NCI-H2029 (cell line): ENCODE measurements at regions not wholly inside any gene's neighbourhood (a gene's known extent, or its start where the extent isn't known, plus 50 kb on each side); places are given as distances from the start of the nearest gene placed in this dataset.

Experiments
- DNase-seq: peaks from one replicate; lab custom pipeline; 2025; lab: John Stamatoyannopoulos, UW

DNA sequence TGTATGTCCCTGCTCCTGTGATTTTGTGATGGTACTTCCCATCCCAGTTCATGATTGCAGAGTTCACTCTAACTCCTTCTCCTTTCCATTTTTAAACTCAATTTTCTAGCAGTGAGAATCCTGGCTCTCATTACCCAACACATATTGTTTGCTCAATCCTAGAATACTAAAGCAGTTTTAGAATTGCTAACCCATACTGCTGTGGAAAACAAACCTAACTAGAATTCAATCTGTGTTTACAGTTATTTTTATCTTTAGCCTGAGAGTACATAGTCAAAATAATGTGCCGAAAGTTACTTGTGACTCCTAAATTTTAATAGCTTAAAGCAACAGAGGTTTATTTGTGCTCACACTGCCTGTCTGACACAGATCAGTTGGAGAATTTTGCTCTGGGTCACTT is 508.0 kb downstream of the AACS start:
- no peak for DNase-seq

DNA sequence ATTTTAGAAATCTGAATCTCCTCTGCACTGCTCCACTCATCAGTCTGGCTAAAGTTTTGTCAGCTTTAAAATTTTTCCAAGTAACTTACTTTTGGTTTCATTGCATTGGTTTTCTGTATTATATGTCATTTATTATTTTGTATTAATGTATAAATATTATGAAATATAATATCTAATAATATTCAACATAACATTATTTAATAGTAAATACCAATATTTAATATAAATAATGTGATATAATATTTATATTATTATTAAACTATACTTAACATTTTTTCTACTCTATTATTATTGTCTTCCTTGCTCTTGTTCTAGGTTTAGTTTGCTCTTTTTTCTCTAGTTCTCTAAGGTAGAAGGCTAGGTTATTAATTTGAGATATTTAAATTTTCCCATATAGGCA is 512.1 kb downstream of the AACS start:
- no peak for DNase-seq

DNA sequence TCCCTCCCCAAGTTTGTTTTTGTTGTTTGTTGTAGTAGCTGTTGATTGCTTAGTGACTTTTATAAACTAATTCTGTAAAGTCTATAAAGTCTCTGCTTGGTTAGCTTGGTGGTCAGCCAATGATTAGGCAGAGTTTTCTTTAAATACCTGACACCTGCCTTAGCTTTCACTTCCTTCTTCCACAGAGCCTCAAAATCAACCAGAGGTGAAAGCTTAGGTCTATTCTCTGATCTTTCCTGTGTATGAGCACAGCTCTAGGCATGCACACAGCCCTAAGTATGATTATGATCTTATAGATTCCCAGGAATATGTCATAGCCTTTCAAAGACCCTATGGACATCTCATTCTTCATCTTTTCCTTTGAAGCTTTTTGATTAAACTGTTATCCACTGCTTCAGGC is 514.7 kb downstream of the AACS start:
- DNase-seq, result no peak

DNA sequence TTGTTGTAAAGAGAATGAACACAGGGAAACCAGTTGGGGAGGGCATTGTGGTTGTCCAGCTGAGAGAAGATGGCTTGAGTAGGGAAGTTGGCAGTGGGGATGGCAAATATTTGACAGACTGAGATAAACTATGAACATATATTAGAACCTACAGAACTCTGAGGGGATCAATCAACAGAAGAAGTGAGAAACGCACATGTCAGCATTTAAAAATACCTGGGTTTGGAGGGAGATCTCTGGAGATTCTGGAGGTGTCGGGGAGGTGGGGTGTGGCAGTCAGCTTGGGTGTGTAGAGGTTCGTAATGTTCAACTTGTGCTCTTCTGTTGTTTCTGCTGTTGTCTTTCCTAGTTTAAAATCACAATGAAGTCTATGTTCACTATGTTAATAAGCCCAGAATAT is 517.8 kb downstream of the AACS start:
- no peak for DNase-seq

DNA sequence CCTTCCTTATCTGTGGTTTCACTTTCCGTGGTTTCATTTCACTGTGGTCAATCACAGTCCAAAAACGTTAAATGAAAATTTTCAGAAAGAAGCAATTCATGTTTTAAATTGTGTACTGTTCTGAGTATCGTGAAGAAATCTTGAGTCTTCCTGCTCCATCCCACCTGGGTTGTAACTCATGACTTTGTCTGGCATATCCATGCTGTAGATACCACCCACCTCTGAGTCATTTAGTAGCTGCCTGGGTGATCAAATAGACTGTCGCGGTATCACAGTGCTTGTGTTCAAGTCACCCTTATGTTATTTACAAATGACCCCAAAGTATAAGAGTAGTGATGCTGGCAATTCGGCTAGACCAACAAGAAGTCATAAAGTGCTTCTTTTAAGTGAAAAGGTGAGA is 521.2 kb downstream of the AACS start:
- DNase-seq, result no peak

DNA sequence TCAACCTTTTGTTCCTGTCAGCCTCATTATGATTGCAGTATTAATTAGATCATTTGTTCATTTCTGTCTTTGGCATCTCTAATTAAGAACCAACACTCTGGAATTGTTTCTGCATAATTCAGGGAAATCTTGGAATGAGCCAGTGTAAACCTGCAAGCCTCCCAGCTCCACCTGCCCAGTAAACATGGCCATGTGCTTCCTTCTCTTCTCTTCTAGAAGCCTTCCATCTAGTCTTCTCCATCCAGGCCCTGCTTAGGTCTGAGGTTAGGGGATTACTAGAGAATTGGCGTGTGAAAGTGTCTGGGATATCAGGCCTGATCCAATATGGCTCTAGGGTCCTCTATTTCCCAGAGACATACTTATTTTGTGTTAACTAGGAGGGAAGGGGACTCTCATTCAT is 528.0 kb downstream of the AACS start:
- DNase-seq, result no peak

DNA sequence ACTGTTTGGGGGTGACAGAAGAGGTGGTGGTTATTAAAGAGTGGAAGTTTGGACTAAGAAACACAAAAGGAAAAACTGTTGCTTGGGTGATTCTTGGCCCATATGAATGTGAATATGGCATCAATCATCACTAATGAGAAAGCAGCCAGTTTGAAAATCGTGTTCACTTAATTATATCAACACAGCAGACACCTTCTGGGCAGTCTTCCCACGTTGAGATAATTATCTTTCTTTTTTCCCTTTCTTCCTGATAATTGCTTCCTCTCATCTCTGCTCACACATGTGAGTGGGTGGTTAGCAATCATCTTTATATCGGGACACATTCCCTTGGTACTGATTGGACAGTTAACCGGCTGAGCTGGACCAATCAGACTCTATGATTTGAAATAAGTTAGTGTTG is 539.7 kb downstream of the AACS start:
- no peak for DNase-seq

DNA sequence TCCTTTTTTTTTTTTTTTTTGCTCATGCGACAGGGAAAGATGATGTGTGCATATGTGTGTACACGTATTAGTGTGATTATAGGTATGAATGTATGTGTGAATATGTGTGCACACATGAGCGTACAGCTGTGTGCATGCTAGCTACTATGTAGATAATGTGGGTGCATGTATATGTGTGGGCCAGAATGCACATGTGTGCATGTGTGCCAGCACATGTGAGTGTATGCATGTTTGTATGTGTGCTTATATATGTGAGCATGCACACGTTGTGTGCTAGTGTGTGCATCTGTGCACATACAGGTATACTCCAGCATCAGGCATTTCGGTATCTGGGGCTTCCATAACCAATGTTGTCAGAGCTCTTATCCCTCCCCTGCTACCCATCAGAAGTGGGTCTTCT is 541.1 kb downstream of the AACS start:
- no peak for DNase-seq

DNA sequence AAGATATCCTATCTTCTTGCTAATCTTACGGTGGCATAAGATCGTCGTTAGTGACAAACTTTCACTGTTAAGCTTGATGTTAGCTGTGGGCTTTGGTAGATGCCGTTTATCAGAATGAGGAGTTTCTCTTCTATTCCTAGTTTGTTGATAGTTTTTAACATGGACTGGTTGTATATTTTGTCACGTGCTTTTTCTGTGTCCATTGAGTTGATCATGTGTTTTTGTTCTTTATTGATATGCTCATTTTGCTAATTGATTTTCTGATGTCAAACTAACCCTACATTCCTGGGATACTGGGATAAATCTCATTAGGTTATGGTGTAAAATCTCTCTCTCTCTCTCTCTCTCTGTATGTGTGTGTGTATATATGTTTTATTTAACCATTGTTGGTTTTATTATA is 545.1 kb downstream of the AACS start:
- no peak for DNase-seq

DNA sequence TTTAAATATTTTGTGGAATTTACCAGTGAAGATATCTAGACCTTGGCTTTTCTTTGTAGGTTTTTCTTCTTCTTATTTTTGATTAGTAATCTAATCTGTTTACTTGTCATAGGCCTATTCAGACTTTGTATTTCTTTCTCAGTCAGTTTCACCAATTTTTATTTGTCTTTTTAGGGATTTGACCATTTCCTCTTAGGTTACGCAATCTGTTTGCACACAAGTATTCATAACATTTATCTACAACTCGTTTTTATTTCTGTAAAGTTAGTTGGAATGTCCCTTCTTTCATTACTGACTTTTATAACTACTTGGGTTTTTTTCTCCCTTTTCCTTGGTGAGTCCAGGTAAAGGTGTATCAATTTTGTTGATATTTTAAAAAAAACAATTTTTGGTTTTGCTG is 545.7 kb downstream of the AACS start:
- DNase-seq, result no peak

DNA sequence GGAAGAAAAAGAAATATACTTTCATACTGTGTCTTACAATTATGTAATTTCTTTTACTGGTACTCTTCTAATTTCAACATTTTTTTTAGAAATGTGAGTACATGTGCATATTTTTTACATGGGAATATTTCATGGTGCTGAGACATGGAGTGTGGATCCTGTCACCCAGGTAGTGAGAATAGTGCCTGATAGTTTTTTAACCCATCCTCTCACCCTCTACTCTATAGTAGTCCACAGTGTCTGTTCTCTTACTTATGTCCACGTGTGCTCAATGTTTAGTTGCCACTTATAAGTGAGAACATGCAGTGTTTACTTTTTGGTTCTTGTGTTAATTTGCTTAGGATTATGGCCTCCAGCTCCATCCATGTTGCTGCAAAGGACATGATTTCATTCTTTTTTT is 548.8 kb downstream of the AACS start:
- DNase-seq, result no peak

DNA sequence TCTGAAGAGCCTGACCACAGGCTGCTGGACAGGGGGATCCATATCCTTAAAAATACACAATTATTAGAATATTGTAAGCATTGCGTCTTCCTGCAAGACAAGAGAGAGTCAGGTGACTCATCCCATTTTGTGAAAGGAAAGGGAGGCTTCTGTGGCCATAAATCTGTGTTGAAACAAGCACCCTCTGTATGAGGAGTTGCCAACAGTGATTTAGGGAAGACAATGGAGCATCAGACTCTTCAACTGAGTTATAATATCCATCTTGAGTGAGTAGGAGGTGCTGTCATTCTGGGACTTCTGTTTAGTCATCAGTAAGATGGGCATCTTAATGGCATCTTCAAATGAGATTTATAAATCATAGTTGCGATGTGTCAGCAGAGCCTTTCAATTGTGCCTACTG is 554.5 kb downstream of the AACS start:
- DNase-seq, result no peak

DNA sequence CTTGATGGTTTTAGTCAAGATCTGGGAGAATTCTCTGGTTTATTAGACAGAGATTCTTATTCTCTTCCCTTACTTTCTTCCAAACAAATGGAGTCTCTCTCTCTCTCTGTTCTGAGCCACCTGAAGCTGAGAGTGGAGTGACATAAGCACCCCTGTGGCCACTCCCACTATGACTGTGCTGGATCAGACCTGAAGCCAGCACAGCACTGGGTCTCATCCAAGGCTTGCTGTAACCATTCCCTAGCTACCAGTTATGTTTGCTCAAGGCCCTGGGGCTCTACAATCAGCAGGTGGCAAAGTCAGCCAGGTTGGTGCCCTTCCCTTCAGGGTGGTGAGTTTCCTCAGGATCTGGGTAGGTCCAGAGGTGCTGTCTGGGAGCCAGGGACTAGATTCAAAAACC is 568.5 kb downstream of the AACS start:
- peak; percentile 52 for DNase-seq

DNA sequence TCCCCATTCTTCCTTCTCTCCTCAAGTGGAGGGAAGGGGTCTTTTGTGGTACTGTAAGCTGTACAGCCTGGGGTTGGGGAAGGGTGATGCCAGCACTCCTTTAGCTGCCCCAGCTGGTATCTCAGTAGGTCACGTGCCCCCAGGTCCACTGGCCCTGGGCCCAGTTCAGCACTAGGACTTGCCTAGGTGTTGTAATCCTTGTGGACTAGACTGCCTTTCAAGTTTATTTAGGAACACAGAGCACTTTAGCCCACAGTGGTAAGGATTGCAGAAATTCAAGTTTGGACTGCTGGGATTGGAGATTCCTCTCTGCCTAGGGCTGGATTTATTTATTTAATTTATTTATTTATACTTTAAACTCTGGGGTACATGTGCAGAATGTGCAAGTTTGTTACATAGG is 569.6 kb downstream of the AACS start:
- DNase-seq, result peak; percentile 12

DNA sequence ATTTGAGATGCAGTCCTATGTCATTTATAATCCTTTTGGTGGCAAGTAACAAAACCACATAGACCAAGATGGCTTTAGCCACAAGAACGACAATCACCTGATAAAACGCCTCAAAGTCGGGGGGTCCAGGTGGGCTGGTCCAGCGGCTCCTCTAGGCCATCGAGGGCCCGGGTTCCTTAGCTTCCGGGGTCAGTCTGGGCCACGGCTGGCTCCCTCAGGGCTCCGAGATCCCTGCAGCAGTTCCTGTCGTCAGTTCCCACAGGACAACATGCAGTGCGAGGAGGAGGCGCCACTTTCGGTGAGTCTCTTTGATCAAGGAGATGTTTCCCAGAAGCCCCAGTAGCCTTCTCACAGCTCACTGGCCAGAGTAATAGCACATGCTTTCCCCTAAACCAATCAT is 574.6 kb downstream of the AACS start:
- no peak for DNase-seq

DNA sequence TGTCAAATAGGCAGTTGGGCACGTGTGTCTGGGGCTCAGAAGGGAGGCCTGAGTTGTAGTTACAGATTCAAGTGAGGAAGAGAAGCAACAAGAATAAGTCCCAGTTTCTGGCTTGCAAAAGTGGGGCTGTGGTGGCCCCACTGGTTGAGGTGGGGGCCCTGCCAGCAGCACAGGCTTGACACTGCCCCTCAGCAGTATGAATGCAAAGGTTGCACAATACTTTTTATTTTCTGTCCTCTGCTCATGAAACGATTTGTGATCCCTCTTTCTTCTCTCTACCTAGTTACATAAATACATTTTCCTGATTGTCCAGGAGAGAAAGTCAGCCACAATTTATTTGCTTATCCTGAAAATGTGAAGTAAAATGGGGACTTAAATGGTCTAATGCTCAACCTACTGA is 577.8 kb downstream of the AACS start:
- no peak for DNase-seq

DNA sequence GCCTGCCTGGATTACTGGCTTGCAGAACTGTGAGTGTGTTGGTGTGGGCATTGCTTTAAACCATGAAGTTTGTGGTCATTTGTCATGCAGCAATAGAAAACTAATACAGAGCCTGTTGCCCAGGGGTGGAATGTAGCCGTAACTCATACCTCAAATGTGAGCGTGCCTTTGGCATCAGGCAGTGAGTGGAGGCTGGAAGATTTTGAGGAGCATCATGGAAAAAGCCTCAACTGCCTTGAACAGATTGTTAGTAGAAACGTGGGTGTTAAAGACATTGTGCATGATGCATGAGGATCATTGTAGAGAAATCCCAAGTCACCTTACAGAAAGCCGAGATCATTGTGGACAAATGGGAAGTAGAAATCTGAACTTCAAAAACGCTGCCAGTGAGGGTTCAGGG is 580.5 kb downstream of the AACS start:
- no peak for DNase-seq

DNA sequence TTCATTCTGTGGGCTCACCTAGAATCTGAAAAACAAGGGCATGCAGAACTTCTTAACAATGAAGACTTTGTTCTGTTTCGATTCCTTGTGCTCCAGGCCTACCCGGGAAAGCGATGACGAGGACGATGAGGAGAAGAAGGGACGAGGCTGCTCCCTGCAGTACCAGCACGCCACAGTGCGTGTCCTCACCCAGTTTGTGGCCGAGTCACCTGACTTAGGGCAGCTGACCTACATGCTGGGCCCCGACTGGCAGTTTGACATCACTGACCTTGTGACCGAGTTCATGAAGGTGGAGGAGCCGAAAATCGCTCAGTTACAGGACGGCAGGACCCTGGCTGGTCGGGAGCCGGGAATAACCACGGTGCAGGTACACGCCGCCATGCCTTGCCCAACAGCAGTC is 585.4 kb downstream of the AACS start:
- no peak for DNase-seq

DNA sequence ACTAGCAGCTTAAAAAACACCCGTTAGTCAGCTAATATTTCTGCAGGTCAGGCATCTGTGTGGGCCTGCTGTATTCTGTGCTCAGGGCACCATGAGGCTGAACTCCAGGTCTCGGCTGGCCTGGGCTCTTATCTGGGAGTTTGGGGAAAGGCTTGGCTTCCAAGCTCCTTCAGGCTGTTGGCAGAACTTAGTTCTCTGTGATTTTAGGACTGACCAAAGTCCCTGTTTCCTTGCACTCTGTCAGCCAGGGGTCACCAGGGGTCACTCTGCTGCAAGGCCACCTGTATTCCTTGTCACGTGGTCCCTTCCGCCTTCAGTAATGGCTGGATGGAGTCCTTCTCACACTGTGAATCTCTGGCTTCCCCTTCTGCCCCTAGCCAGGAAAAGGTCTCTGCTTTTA is 586.4 kb downstream of the AACS start:
- no peak for DNase-seq

DNA sequence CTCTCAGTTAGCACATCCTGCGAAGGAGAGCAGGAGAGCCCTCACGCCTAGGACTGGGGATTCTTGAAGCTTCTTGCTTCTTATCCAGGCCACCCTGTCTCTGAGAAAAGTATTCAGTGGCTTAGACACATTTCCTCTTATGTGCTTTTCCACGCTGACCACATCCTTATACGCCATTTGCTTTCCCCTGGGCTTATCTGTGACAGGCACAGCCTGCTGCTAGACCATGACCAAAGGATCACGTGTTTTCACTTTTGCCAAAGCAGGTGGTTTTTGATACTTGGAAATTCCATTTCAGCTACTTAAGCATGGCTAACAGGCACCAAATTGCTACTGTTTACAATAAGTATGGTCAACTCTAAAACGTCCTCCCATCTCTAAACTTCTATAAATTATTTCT is 587.4 kb downstream of the AACS start:
- DNase-seq, result no peak

DNA sequence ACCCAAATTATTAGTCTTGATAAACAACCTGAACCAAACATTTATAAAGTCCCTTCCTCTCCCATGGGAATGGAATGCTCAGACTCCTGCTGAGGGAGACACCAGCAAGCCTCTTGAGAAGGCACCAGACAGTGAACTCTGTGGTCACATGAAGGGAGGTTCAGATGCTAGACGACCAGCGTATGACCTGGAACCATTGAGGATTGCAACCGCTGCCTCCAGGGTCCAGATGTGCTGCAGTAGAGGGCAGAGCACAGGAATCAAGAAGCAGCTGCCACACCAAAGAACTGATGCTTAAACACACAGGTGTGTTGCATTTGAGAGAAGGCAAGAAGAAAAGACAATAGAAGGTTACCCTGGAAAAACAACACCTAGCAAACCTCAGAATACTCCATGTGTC is 592.4 kb downstream of the AACS start:
- DNase-seq, result no peak

DNA sequence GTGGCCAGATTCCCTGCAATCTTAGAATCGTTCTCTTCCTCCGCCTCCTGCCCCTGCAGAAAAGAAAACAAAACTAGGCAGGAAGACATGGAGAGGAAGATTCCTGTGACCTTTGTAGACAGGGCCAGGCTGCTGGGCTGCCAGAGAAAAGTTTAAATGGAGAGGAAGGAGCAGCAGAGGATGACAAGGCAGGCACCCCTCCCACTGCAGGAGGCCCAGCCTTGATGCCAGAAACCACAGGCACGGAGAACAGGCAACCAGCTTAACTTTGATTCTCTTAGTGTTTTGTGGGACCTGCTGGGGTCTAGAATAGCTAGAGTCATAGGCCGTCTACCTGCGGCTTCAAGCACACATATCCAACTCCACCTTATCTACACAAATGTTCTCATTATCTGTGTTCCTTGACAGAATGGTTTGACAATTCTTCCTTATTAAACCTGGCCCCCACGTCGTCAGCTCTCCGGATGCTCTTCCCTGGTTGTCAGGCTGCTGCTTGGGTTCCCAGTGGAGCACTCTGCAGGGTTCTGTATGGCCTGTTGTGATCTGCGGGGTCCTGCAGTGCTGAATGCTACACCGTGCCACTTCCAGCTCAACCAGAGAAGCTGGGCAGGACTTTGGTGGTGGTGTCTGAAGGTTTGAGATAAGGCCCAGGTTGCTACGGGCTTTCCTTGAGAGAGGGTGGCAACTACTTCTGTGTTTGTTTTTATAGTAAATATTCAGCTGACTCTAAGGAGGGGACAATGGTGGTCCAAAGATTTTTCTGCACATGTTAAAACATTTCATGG is 609.5 kb downstream of the AACS start:
- no peak for DNase-seq

DNA sequence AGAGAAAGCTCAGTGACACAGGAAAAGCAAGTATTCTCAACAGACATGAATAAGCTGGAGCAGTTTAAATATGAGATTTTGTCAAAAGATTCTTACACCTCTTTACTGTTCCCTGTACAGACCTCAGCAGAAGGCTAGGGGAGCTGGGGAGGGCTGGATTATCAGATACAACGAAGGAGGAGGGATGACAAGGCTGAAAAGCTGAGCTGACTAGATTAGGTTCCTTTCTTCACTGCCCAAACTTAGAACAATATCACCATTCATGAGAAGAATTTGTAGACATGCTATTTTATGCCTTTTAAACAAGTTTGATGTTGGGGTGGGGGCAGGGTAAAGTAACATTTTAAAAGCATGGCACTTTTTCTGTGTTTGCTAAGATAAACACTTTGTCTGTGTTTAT is 611.1 kb downstream of the AACS start:
- no peak for DNase-seq

DNA sequence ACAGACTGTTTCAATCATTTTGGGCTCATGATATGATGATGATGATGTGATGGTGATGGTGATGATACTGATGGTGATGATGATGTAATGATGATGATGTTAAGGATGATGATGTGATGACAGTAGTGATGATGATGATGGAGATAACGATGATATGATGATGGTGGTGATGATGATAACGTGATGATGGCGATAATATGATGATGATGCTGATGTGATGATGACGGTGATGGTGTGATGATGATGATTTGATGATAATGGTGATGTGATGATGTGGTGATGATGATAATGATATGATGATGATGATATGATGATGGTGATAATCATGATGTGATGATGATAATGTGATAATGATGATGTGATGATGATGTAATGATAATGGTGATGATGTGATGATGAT is 612.6 kb downstream of the AACS start:
- no peak for DNase-seq

DNA sequence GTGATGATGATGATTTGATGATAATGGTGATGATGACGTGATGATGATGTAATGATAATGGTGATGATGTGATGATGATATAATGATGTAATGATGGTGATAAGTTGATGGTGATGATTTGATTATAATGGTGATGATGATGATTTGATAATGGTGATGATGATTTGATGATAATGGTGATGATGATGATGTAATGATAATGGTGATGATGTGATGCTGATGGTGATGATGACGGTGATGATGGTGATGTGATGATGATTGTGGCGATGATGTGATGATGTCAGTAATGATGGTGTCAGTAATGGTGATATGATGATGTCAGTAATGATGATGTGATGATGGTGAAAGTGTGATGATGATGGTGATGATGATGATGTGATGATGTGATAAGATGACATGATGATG is 613.4 kb downstream of the AACS start:
- DNase-seq, result no peak
